Sciatic nerve (tissue), 2 donors: ENCODE measurements at regions not wholly inside any gene's neighbourhood (a gene's known extent, or its start where the extent isn't known, plus 50 kb on each side); places are given as distances from the start of the nearest gene placed in this dataset.
A peak's percentile ranks its signal among the peaks of the same experiment; 100 is the strongest.
"Not testable (repeated sequence)": the region's sequence is repeated elsewhere in the genome, so short reads cannot be mapped to it uniquely, and the experiment has no call there.

Experiments used
- ATAC-seq: fragments of 200-7000 bp; cut with Tn5 transposase; one replicate; pipeline ENCODE4 v1.9.1; 2020; ENCODE audit warnings: mild to moderate bottlenecking, moderate library complexity
- DNase-seq: peaks from one replicate; pipeline ENCODE4 v3.0.0-alpha.2; 2020; ENCODE audit warnings: low spot score
- intact Hi-C: fragments of 100-400 bp; cut with DNase I; formaldehyde crosslinking; loops from one replicate; pipeline ENCODE4 v1.14.2; 2022
- donor health status: DM: no; HTN: no; CAD: no.
- donor health status: DM: no; HTN: no; CAD: no.

- DNase-seq, result no peak
- ATAC-seq, result no peak
- intact Hi-C loops, result no loop called here
Observed at GRCh38 chr2:239846789-239847676, 178.1 kb downstream of the NDUFA10 start.

GRCh38 chr2:239845968-239846367 lies 179.2 kb downstream of the NDUFA10 start:
- no peak for ATAC-seq
- no peak for DNase-seq
- intact Hi-C loops, result no loop called here

GRCh38 chr2:239839306-239839705 lies 185.8 kb downstream of the NDUFA10 start:
- ATAC-seq (no peak), DNase-seq (peak; percentile 30)
- intact Hi-C loops, result no loop called here

GRCh38 chr2:239836021-239836765 lies 188.9 kb downstream of the NDUFA10 start:
- ATAC-seq (no peak), DNase-seq (peak; percentile 31)
- intact Hi-C loops, result no loop called here

- no peak for ATAC-seq
- intact Hi-C loops, result no loop called here
- DNase-seq, result no peak
Observed at GRCh38 chr2:239835056-239835455, 190.1 kb downstream of the NDUFA10 start.

GRCh38 chr2:239834143-239834542 lies 191.0 kb downstream of the NDUFA10 start:
- intact Hi-C loops, result no loop called here
- DNase-seq (peak; percentile 33), ATAC-seq (no peak)

- DNase-seq, result peak; percentile 45
- no peak for ATAC-seq
Observed at GRCh38 chr2:239833269-239834109, 191.7 kb downstream of the NDUFA10 start.

GRCh38 chr2:239832490-239833268 lies 192.5 kb downstream of the NDUFA10 start:
- intact Hi-C loops, result no loop called here
- ATAC-seq (no peak), DNase-seq (peak; percentile 32)

More at GRCh38 chr2:239833269-239834109, 191.7 kb downstream of the NDUFA10 start:
- intact Hi-C loops, result no loop called here

- peak; percentile 23 for DNase-seq
- intact Hi-C loops, result no loop called here
- no peak for ATAC-seq
Observed at GRCh38 chr2:239831861-239832489, 193.2 kb downstream of the NDUFA10 start.

GRCh38 chr2:239831001-239831731 lies 194.0 kb downstream of the NDUFA10 start:
- intact Hi-C loops, result no loop called here
- ATAC-seq, result peak; percentile 44
- peak; percentile 48 for DNase-seq

- intact Hi-C loops, result no loop called here
- ATAC-seq, result peak; percentile 15
- peak; percentile 51 for DNase-seq
Observed at GRCh38 chr2:239830121-239831000, 194.8 kb downstream of the NDUFA10 start.

DNA sequence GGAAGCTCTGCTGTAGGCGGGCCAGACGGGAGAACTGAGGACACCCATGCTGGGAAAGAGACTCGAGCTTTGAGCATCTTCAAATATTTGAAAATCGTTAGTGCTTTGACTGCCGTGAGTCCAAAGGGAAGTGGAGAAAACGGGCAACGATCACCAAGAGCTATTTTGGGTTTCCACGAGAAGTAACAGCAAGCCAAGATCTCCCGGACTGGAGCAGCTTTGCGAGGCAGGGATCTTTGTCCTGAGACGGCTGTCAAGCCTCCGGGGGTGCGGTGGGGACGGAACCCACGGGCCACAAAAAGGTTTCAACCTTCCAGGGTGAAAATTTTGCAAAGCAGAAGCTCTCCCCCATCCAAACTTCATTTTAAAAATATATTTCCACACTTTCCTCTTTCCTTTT lies 195.8 kb downstream of the NDUFA10 start:
- intact Hi-C loops, result no loop called here
- no peak for ATAC-seq
- peak; percentile 21 for DNase-seq

DNA sequence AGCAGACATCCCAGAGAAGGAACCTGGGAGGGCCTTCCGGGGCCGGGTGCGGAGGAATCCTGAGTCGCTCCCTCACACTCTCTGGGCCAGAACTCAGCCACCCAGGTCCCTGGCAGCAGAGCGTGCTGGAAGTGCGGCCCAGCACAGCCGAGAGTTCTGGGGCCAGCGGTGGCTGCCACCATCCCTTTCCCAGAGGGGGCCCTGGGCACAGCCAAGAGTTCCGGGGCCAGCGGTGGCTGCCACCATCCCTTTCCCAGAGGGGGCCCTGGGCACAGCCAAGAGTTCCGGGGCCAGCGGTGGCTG lies 196.2 kb downstream of the NDUFA10 start:
- DNase-seq, ATAC-seq, intact Hi-C loops: not testable (repeated sequence)

- intact Hi-C loops, result no loop called here
- peak; percentile 39 for DNase-seq
- no peak for ATAC-seq
Observed at GRCh38 chr2:239828192-239828972, 196.8 kb downstream of the NDUFA10 start.

- peak; percentile 44 for DNase-seq
- intact Hi-C loops, result no loop called here
- ATAC-seq, result no peak
Observed at GRCh38 chr2:239827523-239827890, 197.6 kb downstream of the NDUFA10 start.
